ENCODE measurements at regions not wholly inside any gene's neighbourhood (a gene's known extent, or its start where the extent isn't known, plus 50 kb on each side); places are given as distances from the start of the nearest gene placed in this dataset.
A peak's percentile ranks its signal among the peaks of the same experiment; 100 is the strongest.
"Not testable (repeated sequence)": the region's sequence is repeated elsewhere in the genome, so short reads cannot be mapped to it uniquely, and the experiment has no call there.

GRCh38 chr12:14225064-14225463 lies 140.4 kb upstream of the ATF7IP start:
- CTCF ChIA-PET: no interaction called here

DNA sequence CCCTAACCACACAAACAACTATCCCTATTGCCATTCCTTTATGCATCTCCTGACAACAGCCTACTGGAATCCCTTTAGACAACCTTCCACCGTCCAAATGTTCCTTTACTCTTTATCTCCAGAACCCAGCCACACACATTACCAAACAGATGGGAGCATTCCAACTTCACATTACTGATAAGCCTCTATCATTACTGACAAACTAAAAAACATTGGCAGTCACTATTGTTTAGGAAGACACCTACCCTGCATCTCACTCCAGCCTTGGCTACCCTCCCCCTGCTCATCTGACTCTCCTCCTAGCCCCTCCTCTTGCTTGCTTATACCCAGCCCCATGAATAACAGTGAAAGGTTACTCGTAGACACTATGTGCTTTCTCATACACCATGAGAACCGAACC lies 130.3 kb upstream of the ATF7IP start:
- intact Hi-C loops (cut with DNase I, micrococcal nuclease): loop anchor here (5.0 to 10.0 kb wide), 3 partner anchors 532 to 990 kb away; partner anchors contain the start of gene RERG (in 1 of the 2)
- POLR2A ChIA-PET, H3K27ac Mint-ChIP-seq: not testable (repeated sequence)

More at GRCh38 chr12:14225064-14225463, 140.4 kb upstream of the ATF7IP start:
- H3K27ac Mint-ChIP-seq: no peak overlapping the region
- H3K27me3 ChIP-seq (ENCODE audit: control insufficient read depth in 1 of 2, insufficient read depth in 2 of 2, low read length in 2 of 2): no peaks in the 10 kb centered on the region
- H3K4me1 ChIP-seq (ENCODE audit: insufficient read depth, low read length): no peaks in the 10 kb centered on the region
- no peak overlapping the region for H3K4me3 Mint-ChIP-seq
- H3K27me3 Mint-ChIP-seq: no peaks in the 10 kb centered on the region
- H3K9me3 Mint-ChIP-seq: peaks cover 4% of the 10 kb centered on the region
- H3K9me3 ChIP-seq (ENCODE audit: control insufficient read depth in 1 of 2, insufficient read depth in 1 of 2, low read length in 2 of 2): peaks cover 2 to 3% of the 10 kb centered on the region in 2 experiments
- H3K36me3 ChIP-seq (ENCODE audit: insufficient read depth, low read length): no peaks in the 10 kb centered on the region
- no peak overlapping the region for H3K4me3 ChIP-seq (ENCODE audit: low read length)
- no peak overlapping the region for H3K27ac ChIP-seq (ENCODE audit: low read depth in 1 of 2, low read length in 2 of 2)
- intact Hi-C loops (cut with DNase I, micrococcal nuclease): loop anchor here in 1 of 2 experiments (10.0 kb wide), 1 partner anchor 690 kb away; no protein-coding TSS in a partner anchor
- no peaks in the 10 kb centered on the region for H3K36me3 Mint-ChIP-seq (ENCODE audit: low read depth)
- TF ChIP-seq, protein P1, sequence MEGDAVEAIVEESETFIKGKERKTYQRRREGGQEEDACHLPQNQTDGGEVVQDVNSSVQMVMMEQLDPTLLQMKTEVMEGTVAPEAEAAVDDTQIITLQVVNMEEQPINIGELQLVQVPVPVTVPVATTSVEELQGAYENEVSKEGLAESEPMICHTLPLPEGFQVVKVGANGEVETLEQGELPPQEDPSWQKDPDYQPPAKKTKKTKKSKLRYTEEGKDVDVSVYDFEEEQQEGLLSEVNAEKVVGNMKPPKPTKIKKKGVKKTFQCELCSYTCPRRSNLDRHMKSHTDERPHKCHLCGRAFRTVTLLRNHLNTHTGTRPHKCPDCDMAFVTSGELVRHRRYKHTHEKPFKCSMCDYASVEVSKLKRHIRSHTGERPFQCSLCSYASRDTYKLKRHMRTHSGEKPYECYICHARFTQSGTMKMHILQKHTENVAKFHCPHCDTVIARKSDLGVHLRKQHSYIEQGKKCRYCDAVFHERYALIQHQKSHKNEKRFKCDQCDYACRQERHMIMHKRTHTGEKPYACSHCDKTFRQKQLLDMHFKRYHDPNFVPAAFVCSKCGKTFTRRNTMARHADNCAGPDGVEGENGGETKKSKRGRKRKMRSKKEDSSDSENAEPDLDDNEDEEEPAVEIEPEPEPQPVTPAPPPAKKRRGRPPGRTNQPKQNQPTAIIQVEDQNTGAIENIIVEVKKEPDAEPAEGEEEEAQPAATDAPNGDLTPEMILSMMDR (IDR thresholded peaks at IDR 0.05): no peak
- ATAC-seq (ENCODE audit: poor library complexity): no peak
- DNase-seq: no peak
- H3K4me1 Mint-ChIP-seq (ENCODE audit: low read depth): peaks cover 7% of the 10 kb centered on the region
- POLR2A ChIA-PET: no interaction called here

GRCh38 chr12:14236641-14237040 lies 128.8 kb upstream of the ATF7IP start:
- peaks cover 20% of the 10 kb centered on the region for H3K4me1 Mint-ChIP-seq (ENCODE audit: low read depth)
- H3K4me3 Mint-ChIP-seq; ATAC-seq (ENCODE audit: poor library complexity); H3K27me3 ChIP-seq (ENCODE audit: control insufficient read depth in 1 of 2, insufficient read depth in 2 of 2, low read length in 2 of 2); H3K27me3 Mint-ChIP-seq; H3K27ac Mint-ChIP-seq; H3K27ac ChIP-seq (ENCODE audit: low read depth in 1 of 2, low read length in 2 of 2); POLR2A ChIA-PET; H3K4me3 ChIP-seq (ENCODE audit: low read length); H3K9me3 ChIP-seq (ENCODE audit: control insufficient read depth in 1 of 2, insufficient read depth in 1 of 2, low read length in 2 of 2); DNase-seq; H3K36me3 ChIP-seq (ENCODE audit: insufficient read depth, low read length): not testable (repeated sequence)
- peaks cover 19% of the 10 kb centered on the region for H3K4me1 ChIP-seq (ENCODE audit: insufficient read depth, low read length)
- intact Hi-C loops (cut with DNase I, micrococcal nuclease): loop anchor here (1.0 to 10.0 kb wide), 5 partner anchors 481 to 988 kb away; partner anchors contain the start of gene RERG (in 1 of the 2)
- CTCF ChIA-PET: interaction anchor here (1.8 kb wide), 1 partner anchor 176 kb away, joined by 5 read pairs; no protein-coding TSS in a partner anchor
- H3K36me3 Mint-ChIP-seq (ENCODE audit: low read depth): peaks cover 22% of the 10 kb centered on the region
- H3K9me3 Mint-ChIP-seq: peaks cover 11% of the 10 kb centered on the region

More for the DNA sequence above, 130.3 kb upstream of the ATF7IP start:
- Mint-ChIP-seq H3K4me1 (ENCODE audit: low read depth) (peaks cover 13% of the 10 kb centered on the region), H3K36me3 (ENCODE audit: low read depth) (peaks cover 12% of the 10 kb centered on the region), H3K9me3 (peaks cover 13% of the 10 kb centered on the region)
- H3K27ac ChIP-seq (ENCODE audit: low read depth in 1 of 2, low read length in 2 of 2); DNase-seq; H3K36me3 ChIP-seq (ENCODE audit: insufficient read depth, low read length); H3K27me3 Mint-ChIP-seq; ATAC-seq (ENCODE audit: poor library complexity); H3K27me3 ChIP-seq (ENCODE audit: control insufficient read depth in 1 of 2, insufficient read depth in 2 of 2, low read length in 2 of 2); CTCF ChIA-PET; H3K4me3 Mint-ChIP-seq; H3K4me3 ChIP-seq (ENCODE audit: low read length): not testable (repeated sequence)
- H3K9me3 ChIP-seq (ENCODE audit: control insufficient read depth in 1 of 2, insufficient read depth in 1 of 2, low read length in 2 of 2): peaks cover 4 to 12% of the 10 kb centered on the region in 2 experiments
- peaks cover 15% of the 10 kb centered on the region for H3K4me1 ChIP-seq (ENCODE audit: insufficient read depth, low read length)

GRCh38 chr12:14238221-14238792 lies 127.2 kb upstream of the ATF7IP start:
- TF ChIP-seq, protein P1 (IDR thresholded peaks at IDR 0.05): peak; percentile 89
- H3K36me3 ChIP-seq (ENCODE audit: insufficient read depth, low read length): no peaks in the 10 kb centered on the region
- H3K4me1 Mint-ChIP-seq (ENCODE audit: low read depth): peaks cover 20% of the 10 kb centered on the region
- ATAC-seq (ENCODE audit: poor library complexity): peak; percentile 54
- H3K36me3 Mint-ChIP-seq (ENCODE audit: low read depth): peaks cover 22% of the 10 kb centered on the region
- ChIA-PET POLR2A (interaction anchor here (0.6 to 5.0 kb wide), 10 partner anchors 17 to 532 kb away, joined by 3 to 59 read pairs (median 6); partner anchors contain the start of gene ATF7IP), CTCF (interaction anchor here (0.7 to 2.5 kb wide), 14 partner anchors 12 to 426 kb away, joined by 3 to 11 read pairs (median 4); partner anchors contain the start of gene ATF7IP)
- peaks cover 7 to 16% of the 10 kb centered on the region in 2 experiments for H3K9me3 ChIP-seq (ENCODE audit: control insufficient read depth in 1 of 2, insufficient read depth in 1 of 2, low read length in 2 of 2)
- H3K4me3 ChIP-seq (ENCODE audit: low read length): no peak overlapping the region
- H3K27ac Mint-ChIP-seq: no peak overlapping the region
- no peak overlapping the region for H3K27ac ChIP-seq (ENCODE audit: low read depth in 1 of 2, low read length in 2 of 2)
- peaks cover 19% of the 10 kb centered on the region for H3K4me1 ChIP-seq (ENCODE audit: insufficient read depth, low read length)
- intact Hi-C loops (cut with DNase I, micrococcal nuclease): loop anchor here (1.0 to 10.0 kb wide), 11 partner anchors 18 to 986 kb away; partner anchors contain the start of gene RERG (in 1 of the 2)
- no peaks in the 10 kb centered on the region for H3K27me3 ChIP-seq (ENCODE audit: control insufficient read depth in 1 of 2, insufficient read depth in 2 of 2, low read length in 2 of 2)
- H3K27me3 Mint-ChIP-seq: no peaks in the 10 kb centered on the region
- peak in 3 of 14 experiments; percentile 43 to 62 (median 61) for DNase-seq
- H3K4me3 Mint-ChIP-seq: peak overlapping the region; percentile 42
- peaks cover 4% of the 10 kb centered on the region for H3K9me3 Mint-ChIP-seq

Data from CD4-positive, alpha-beta T cell (primary cell).